ENCODE measurements at regions not wholly inside any gene's neighbourhood (a gene's known extent, or its start where the extent isn't known, plus 50 kb on each side); places are given as distances from the start of the nearest gene placed in this dataset.

DNA sequence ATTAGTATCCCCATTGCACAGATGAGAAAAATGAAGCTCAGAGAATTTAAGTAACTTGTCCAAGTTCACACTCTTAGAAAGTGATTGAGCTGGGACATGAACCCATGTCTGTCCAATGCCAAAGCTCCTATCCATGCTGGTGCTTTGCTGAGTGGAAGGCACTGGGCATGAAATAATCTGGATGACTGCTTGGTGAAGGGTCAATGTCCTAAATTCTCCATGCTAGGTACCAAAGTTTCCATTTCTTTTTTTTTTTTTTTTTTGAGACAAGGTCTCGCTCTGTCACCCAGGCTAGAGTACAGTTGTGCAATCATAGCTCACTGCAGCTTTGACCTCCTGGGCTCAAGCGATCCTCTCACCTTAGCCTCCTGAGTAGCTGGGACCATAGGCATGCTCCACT, 153.6 kb upstream of the ERCC4 start:
- Histone ChIP-seq H3K27ac (no peak overlapping the region), H3K36me3 (no peaks in the 10 kb centered on the region), H3K27me3 (no peaks in the 10 kb centered on the region), H3K4me3 (no peak overlapping the region), H3K9me3 (no peaks in the 10 kb centered on the region), H3K4me1 (no peaks in the 10 kb centered on the region)
- ATAC-seq (ENCODE audit: low FRiP score in 2 of 2): no peak
- 96 to 100% methylated on average over 2 of the region's 2 CpGs for WGBS, 2 donors
- no peak for TF ChIP-seq POLR2A (IDR thresholded peaks at IDR 0.05)
- TF ChIP-seq POLR2AphosphoS5 (IDR thresholded peaks at IDR 0.05): no peak
- TF ChIP-seq, protein P1, sequence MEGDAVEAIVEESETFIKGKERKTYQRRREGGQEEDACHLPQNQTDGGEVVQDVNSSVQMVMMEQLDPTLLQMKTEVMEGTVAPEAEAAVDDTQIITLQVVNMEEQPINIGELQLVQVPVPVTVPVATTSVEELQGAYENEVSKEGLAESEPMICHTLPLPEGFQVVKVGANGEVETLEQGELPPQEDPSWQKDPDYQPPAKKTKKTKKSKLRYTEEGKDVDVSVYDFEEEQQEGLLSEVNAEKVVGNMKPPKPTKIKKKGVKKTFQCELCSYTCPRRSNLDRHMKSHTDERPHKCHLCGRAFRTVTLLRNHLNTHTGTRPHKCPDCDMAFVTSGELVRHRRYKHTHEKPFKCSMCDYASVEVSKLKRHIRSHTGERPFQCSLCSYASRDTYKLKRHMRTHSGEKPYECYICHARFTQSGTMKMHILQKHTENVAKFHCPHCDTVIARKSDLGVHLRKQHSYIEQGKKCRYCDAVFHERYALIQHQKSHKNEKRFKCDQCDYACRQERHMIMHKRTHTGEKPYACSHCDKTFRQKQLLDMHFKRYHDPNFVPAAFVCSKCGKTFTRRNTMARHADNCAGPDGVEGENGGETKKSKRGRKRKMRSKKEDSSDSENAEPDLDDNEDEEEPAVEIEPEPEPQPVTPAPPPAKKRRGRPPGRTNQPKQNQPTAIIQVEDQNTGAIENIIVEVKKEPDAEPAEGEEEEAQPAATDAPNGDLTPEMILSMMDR (IDR thresholded peaks at IDR 0.05): no peak
- no peak for TF ChIP-seq EP300 (IDR thresholded peaks at IDR 0.05)
- no peak for DNase-seq

DNA sequence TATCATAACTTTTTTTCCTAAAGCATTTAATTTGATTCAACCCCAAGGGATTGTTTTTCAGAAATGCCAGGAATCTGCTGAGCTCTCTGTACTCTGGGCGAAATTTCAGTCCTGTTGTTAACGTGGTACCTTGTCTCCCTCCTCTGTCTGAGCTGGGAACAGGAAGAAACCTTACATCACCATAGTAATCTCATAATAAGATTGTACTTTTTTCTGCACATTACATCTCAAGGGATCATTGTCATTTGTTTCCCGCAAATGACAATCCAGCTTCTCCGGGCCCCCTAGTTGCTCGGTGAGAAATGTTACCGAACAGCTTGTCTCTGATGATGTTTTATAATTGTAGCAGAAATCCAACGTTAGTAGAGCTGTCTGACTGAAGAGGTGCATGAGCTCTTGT, 152.7 kb upstream of the ERCC4 start:
- no peaks in the 10 kb centered on the region for H3K9me3 ChIP-seq
- DNase-seq (no peak), ATAC-seq (ENCODE audit: low FRiP score in 2 of 2) (no peak)
- H3K4me3 ChIP-seq: no peak overlapping the region
- H3K27me3 ChIP-seq: no peaks in the 10 kb centered on the region
- H3K27ac ChIP-seq: no peak overlapping the region
- WGBS, 2 donors: 60 to 67% methylated on average over 7 of the region's 7 CpGs
- no peaks in the 10 kb centered on the region for H3K4me1 ChIP-seq
- TF ChIP-seq, protein P1 (IDR thresholded peaks at IDR 0.05): no peak
- TF ChIP-seq POLR2AphosphoS5 (IDR thresholded peaks at IDR 0.05) (no peak), POLR2A (IDR thresholded peaks at IDR 0.05) (no peak), EP300 (IDR thresholded peaks at IDR 0.05) (no peak)
- H3K36me3 ChIP-seq: no peaks in the 10 kb centered on the region

DNA sequence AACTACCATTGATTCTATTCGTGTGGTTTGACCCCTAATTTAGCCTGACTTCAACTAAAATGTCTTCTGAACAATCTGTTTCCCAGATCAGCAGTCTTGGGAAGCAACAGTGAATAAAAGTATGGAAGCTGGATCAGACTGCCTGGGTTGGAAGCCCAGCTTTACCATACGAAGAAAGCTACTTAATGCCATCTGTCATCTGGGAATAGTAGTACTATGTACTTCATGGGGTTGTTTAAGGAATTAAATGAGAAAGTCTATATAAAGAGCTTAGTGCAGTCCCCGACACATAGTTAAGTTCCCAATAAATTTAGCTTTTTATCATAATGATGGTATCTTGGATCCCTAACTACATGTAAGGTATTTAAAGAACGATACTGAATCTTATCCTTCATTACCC, 151.5 kb upstream of the ERCC4 start:
- H3K36me3 ChIP-seq: no peaks in the 10 kb centered on the region
- H3K27ac ChIP-seq: no peak overlapping the region
- DNase-seq (no peak), ATAC-seq (ENCODE audit: low FRiP score in 2 of 2) (no peak)
- TF ChIP-seq, protein P1 (IDR thresholded peaks at IDR 0.05): no peak
- TF ChIP-seq POLR2A (IDR thresholded peaks at IDR 0.05): no peak
- TF ChIP-seq EP300 (IDR thresholded peaks at IDR 0.05): no peak
- TF ChIP-seq POLR2AphosphoS5 (IDR thresholded peaks at IDR 0.05): no peak
- WGBS, 2 donors: 64 to 68% methylated on average over 4 of the region's 4 CpGs
- H3K27me3 ChIP-seq: no peaks in the 10 kb centered on the region
- H3K4me1 ChIP-seq: no peaks in the 10 kb centered on the region
- H3K4me3 ChIP-seq: no peak overlapping the region
- H3K9me3 ChIP-seq: no peaks in the 10 kb centered on the region

DNA sequence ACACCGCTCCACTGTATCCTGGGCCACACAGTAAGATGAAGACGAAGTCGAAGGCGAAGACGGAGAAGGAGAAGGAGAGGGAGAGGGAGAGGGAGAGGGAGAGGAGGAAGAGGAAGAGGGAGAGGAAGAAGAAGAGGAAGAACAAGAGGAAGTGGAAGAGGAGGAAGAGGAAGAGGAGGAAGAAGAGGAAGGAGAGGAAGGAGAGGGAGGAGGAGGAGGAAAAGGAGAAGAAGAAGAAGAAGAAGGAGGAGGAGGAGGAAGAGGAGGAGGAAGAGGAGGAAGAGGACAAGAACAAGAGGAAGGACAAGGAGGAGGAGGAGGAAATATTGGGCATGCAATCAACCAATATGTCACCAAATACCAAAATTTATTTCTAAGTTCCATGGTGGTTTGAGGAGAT, 149.5 kb upstream of the ERCC4 start:
- Histone ChIP-seq H3K36me3 (no peaks in the 10 kb centered on the region), H3K27me3 (no peaks in the 10 kb centered on the region), H3K27ac (no peak overlapping the region), H3K4me1 (no peaks in the 10 kb centered on the region), H3K9me3 (peaks cover 0 to 1% (median 0%) of the 10 kb centered on the region in 4 donors), H3K4me3 (no peak overlapping the region)
- 92 to 93% methylated on average over 5 of the region's 5 CpGs for WGBS, 2 donors
- no peak for TF ChIP-seq EP300 (IDR thresholded peaks at IDR 0.05)
- TF ChIP-seq POLR2A (IDR thresholded peaks at IDR 0.05): no peak
- TF ChIP-seq, protein P1 (IDR thresholded peaks at IDR 0.05): no peak
- no peak for TF ChIP-seq POLR2AphosphoS5 (IDR thresholded peaks at IDR 0.05)
- ATAC-seq (ENCODE audit: low FRiP score in 2 of 2): no peak
- no peak for DNase-seq

DNA sequence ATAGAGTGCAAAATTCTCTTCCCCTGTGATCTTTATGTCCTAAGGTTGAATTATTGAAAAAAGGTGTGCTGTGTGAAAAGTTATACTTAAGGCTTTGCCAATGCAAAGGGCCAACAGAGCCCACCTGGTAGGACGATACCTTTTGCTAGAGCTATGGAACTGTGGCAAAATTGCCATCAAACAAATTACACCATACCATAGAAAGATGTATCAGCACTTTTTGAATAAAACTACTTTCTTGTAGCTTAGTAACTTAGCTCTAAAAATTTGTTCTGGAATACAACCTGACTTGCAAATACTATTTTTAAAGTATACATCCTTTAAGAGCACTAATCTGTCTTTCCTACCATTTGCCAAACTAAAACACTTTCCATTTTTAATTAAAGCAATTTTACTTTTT, 147.2 kb upstream of the ERCC4 start:
- H3K4me1 ChIP-seq: no peaks in the 10 kb centered on the region
- H3K4me3 ChIP-seq: no peak overlapping the region
- peaks cover 0 to 5% (median 2%) of the 10 kb centered on the region in 4 donors for H3K9me3 ChIP-seq
- TF ChIP-seq, protein P1 (IDR thresholded peaks at IDR 0.05): no peak
- no peak for TF ChIP-seq POLR2AphosphoS5 (IDR thresholded peaks at IDR 0.05)
- no peak for TF ChIP-seq EP300 (IDR thresholded peaks at IDR 0.05)
- TF ChIP-seq POLR2A (IDR thresholded peaks at IDR 0.05): no peak
- no peak overlapping the region for H3K27ac ChIP-seq
- 79 to 81% methylated on average over 1 of the region's 1 CpG for WGBS, 2 donors
- no peaks in the 10 kb centered on the region for H3K27me3 ChIP-seq
- ATAC-seq (ENCODE audit: low FRiP score in 2 of 2): no peak
- DNase-seq: no peak
- no peaks in the 10 kb centered on the region for H3K36me3 ChIP-seq

All from upper lobe of left lung (tissue), 6 donors.